Fibroblast of lung (primary cell): ENCODE measurements at regions not wholly inside any gene's neighbourhood (a gene's known extent, or its start where the extent isn't known, plus 50 kb on each side); places are given as distances from the start of the nearest gene placed in this dataset.

Source experiments
- CTCF ChIP-seq, 2 donors: IDR thresholded peaks in 1 of 2; conservative IDR thresholded peaks in 1 of 2; 1 replicate in 1 of 2; 2 replicates in 1 of 2; pipeline ENCODE4 v1.5.1; 2011 to 2012; ENCODE audit warnings: low read length in 2 of 2, control low read depth in 1 of 2, inconsistent platforms in 1 of 2, low read depth in 1 of 2, mild to moderate bottlenecking in 1 of 2
- EZH2 ChIP-seq: IDR thresholded peaks from 2 replicates; pipeline ENCODE4 v1.5.1; 2012; ENCODE audit warnings: low read length, control low read depth, mild to moderate bottlenecking; ENCODE audit errors: missing control alignments

- TF ChIP-seq CTCF (conservative IDR thresholded peaks at IDR 0.05 in 1 of 2, IDR thresholded peaks at IDR 0.05 in 1 of 2; ENCODE audit: low read depth in 1 of 2, low read length in 2 of 2) (no peak), EZH2 (no peak)
Observed at GRCh38 chr16:52630711-52631110, 83.8 kb upstream of the TOX3 start.
